Brain microvascular endothelial cell (primary cell): ENCODE measurements at regions not wholly inside any gene's neighbourhood (a gene's known extent, or its start where the extent isn't known, plus 50 kb on each side); places are given as distances from the start of the nearest gene placed in this dataset.

Experiments
- DNase-seq: peaks from one replicate; pipeline ENCODE4 v3.0.0-alpha.2; 2020
- H3K27ac ChIP-seq: fragments of 250-450 bp; sonication (Bioruptor Pico); 2 replicates; pipeline ENCODE4 v1.5.1; 2020; ENCODE audit warnings: mild to moderate bottlenecking, moderate library complexity
- H3K27me3 ChIP-seq: fragments of 250-450 bp; sonication (Bioruptor Pico); replicated peaks from 2 replicates; pipeline ENCODE4 v1.5.1; 2020; ENCODE audit warnings: mild to moderate bottlenecking
- H3K36me3 ChIP-seq: fragments of 250-450 bp; sonication (Bioruptor Pico); replicated peaks from 2 replicates; pipeline ENCODE4 v1.5.1; 2020; ENCODE audit warnings: mild to moderate bottlenecking
- H3K4me3 ChIP-seq: 2 replicates; pipeline ENCODE4 v1.5.1; 2011; ENCODE audit warnings: low read depth, mild to moderate bottlenecking, control low read depth, low read length, moderate library complexity
- CTCF ChIP-seq: IDR thresholded peaks from 2 replicates; pipeline ENCODE4 v1.5.1; 2011; ENCODE audit warnings: low read depth, mild to moderate bottlenecking, moderate library complexity, low read length, control low read depth, inconsistent platforms; ENCODE audit errors: missing control alignments
- in situ Hi-C: cut with HindIII; loops from 2 replicates; pipeline ENCODE4 v1.10.0; 2017; ENCODE audit warnings: low sequenced_read_pairs, low pct_ligation_motif_present

GRCh38 chr2:15725101-15725781, 133.6 kb downstream of the DDX1 start:
- TF ChIP-seq CTCF: no peak
- in situ Hi-C loops: no loop called here
- no peak for DNase-seq
- Histone ChIP-seq H3K27ac (no peak overlapping the region), H3K36me3 (no peaks in the 10 kb centered on the region), H3K27me3 (no peaks in the 10 kb centered on the region), H3K4me3 (no peak overlapping the region)

GRCh38 chr2:15725782-15726112, 134.1 kb downstream of the DDX1 start:
- H3K4me3 ChIP-seq: no peak overlapping the region
- DNase-seq: no peak
- TF ChIP-seq CTCF: no peak
- no peaks in the 10 kb centered on the region for H3K36me3 ChIP-seq
- in situ Hi-C loops: no loop called here
- no peaks in the 10 kb centered on the region for H3K27me3 ChIP-seq
- no peak overlapping the region for H3K27ac ChIP-seq

GRCh38 chr2:15726321-15727057, 134.8 kb downstream of the DDX1 start:
- in situ Hi-C loops: no loop called here
- no peaks in the 10 kb centered on the region for H3K27me3 ChIP-seq
- H3K36me3 ChIP-seq: no peaks in the 10 kb centered on the region
- no peak for TF ChIP-seq CTCF
- no peak overlapping the region for H3K4me3 ChIP-seq
- no peak for DNase-seq
- H3K27ac ChIP-seq: no peak overlapping the region

- Histone ChIP-seq H3K27ac (no peak overlapping the region), H3K4me3 (no peak overlapping the region), H3K27me3 (peaks cover 6% of the 10 kb centered on the region), H3K36me3 (no peaks in the 10 kb centered on the region)
- TF ChIP-seq CTCF: no peak
- DNase-seq: no peak
- in situ Hi-C loops: no loop called here
Observed at GRCh38 chr2:15727396-15728244, 136.0 kb downstream of the DDX1 start.

GRCh38 chr2:15728245-15728938, 136.7 kb downstream of the DDX1 start:
- in situ Hi-C loops: no loop called here
- H3K36me3 ChIP-seq: no peaks in the 10 kb centered on the region
- TF ChIP-seq CTCF: no peak
- no peak overlapping the region for H3K4me3 ChIP-seq
- H3K27me3 ChIP-seq: peaks cover 6% of the 10 kb centered on the region
- H3K27ac ChIP-seq: no peak overlapping the region
- DNase-seq: no peak
